NCI-H1930 (cell line): ENCODE measurements at regions not wholly inside any gene's neighbourhood (a gene's known extent, or its start where the extent isn't known, plus 50 kb on each side); places are given as distances from the start of the nearest gene placed in this dataset.
A peak's percentile ranks its signal among the peaks of the same experiment; 100 is the strongest.

Source experiments
- DNase-seq, 2 experiments: peaks; one replicate each; lab custom pipeline; 2025; lab: John Stamatoyannopoulos, UW

DNA sequence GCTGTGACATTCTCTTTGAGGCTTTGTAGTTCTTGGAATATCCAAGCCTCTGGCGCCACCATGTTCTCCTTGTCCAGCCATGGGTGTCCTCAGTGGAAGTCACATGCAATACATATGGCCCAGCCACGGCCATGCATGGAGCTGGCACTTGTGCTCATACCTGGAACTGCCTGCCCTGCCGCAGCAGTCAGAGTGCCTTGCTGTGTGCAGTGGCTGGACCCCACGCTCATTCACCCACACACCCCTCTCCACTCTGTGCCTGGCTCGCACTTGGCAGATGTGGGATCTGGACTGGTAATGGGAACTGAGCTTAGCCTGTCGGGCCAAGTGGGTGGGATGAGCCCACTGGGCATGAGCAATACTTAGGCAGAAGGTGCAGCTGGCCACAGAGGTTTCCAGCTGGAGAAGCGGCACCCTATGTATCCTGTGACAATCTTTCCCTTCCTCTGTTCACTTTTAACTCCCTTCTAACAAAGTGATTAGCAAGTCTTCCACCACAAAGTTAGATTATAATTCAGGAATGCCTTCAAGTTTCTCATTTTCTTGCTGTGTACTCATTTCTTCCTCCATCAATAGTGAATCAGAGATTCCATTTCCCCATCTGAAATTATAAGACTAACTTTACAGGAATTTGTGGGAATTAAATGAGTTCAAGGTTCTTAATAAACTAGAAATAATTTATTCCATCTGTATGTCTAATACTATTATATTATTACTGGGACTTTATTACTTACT, 351.6 kb upstream of the NCAM2 start:
- DNase-seq: no peak

DNA sequence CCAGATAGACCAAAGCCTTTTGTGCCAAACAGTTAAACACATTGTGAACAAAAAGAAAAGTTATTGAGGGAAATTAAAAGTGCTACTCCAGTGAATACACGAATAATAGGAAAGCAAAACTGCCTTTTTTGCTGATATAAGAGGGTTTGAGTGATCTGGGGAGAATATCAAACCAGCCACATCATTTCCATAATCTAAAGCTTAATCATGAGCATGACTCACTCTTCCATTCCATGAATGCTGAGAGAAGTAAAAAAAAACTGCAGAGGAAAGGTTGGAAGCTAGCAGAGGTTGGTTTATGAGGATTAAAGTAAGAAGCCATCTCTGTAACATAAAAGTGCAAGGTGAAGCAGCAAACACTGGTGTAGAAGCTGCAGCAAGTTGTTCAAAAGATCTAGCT, 350.6 kb upstream of the NCAM2 start:
- no peak for DNase-seq

DNA sequence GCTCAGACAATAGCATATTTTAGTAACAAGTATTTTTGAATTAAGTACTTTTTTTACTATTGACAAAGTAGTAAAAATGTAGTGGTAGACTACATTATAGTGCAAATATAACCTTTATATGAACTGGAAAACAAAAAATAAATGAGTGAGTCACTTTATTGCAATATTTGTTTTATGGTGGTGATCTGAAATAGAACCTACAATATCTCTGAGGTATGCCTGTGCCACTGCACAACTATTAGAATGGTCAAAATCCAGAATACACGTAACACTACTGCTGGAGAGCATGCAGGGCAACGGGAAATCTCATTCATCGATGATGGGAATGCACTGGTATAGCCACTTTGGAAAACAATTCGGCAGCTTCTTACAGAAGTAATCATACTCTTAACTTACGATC, 349.0 kb upstream of the NCAM2 start:
- DNase-seq: no peak

DNA sequence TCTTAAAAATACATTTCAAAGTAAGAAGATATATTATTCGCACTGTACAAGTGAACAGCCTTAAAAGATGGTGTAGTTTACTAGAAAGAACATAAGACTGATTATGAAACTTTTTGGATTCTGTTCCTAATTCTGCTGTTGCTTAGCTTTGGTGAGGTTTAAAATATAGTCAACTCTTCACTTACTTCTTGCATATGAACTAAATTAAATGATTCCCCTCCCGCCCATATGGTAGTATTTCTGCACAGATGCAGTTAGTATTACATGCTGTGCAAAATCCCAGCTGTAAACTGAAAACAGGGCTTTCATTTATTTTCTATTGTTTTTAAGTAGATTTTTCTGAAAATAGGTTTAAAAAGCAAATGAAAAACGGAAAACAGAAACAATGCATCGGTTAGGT, 345.4 kb upstream of the NCAM2 start:
- no peak for DNase-seq

DNA sequence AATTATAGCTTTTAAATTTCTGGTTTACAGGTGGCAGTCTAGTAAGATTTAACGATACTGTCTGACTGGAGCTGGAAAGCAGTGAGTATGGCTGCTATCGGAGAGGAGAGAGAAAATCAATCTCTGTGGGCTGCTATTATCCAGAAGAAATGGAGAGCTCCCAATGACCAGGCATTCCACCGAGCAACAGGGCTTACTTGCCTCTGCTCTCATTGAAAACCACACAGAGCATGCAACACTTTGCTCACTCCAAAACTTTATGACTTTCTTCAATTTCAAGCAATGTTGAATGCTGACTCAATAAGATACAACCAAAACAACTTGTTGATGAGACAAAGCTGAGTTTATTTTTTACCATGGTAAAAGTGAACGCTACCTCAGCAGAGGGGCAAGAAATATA, 337.0 kb upstream of the NCAM2 start:
- no peak for DNase-seq

DNA sequence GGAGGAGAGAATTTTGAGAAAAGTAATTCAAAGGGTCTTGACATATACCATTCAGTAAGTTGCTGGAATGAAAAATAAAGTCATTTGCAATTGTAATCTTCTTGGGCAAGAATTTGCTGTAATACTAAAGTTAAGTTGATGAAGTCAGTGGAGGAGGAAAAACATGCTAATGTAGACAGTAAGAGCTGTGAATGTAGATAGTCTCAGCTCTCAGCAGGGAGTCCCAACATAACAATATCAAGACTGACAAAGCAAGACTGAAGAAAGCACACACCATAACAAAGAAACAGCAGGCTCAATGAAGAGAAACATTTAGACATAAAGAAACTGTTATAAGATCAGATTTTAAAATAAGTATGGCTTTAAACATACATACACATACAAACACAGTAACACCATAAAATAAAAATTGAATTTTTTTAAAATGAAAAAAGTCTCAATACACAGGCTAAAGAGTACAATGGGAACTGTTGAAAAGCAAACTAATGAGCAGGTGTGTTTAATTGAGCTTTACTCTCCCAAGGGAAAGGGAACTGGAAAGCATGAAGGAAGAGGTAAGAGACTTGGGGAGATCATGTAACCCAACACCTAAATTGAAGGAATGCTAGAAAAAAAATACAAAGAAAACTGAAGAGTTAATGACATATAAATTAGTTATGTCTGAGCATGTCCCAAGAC, 336.3 kb upstream of the NCAM2 start:
- peak; percentile 32 to 44 for DNase-seq

DNA sequence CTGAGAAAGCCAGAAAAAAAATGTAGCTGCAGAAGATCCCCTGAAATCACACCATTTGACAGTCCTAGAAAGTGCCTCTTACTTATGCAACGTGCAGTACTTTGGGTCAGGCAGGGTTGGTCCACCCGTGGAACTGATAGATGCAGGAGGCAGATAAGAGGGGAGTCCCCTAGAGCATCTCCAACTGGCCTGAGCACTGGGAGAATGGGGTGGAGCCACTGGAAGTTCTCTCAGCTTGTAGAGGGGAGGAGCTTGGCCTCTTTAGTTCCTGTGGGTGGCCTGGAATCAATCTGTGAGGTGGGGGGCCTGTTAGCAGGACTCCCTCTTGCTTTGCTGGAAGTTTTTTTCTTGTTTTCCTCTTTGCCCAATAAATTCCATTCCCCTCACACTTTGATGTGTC, 335.7 kb upstream of the NCAM2 start:
- no peak for DNase-seq

DNA sequence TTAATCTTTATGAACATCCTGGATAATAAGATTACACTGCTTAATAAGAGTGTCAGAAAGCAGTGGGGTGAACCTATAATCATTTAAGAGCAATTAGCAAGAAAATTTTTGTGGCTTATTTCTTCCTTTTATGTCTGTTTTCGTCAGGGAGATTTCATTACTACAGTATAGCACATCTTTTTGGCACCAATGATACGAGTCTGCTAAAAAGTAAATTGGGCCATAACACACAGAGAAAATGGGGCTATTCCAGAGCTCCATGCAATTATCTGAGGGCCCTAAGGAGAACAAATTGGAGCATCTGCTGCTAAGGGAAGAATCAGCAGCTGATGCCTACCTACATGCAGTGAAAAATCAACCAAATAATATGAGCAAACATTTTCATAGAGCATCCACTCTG, 330.3 kb upstream of the NCAM2 start:
- no peak for DNase-seq

DNA sequence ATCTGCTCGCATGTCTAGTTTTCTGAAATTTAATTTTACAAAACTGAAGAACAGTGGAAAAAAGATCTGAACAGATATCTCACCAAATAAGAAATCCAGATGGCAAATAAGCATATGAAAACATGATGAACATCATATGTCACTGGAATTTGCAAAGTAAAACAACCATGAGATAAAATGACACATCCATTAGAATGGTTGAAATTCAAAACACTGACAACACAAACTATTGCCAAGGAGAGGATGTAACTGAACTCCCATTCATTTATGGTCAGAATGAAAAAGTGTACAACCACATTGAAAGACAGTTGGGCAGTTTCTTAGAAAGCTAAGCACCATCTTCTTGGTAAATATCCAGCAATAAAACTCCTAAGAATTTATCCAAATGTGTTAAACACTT, 312.7 kb upstream of the NCAM2 start:
- no peak for DNase-seq

DNA sequence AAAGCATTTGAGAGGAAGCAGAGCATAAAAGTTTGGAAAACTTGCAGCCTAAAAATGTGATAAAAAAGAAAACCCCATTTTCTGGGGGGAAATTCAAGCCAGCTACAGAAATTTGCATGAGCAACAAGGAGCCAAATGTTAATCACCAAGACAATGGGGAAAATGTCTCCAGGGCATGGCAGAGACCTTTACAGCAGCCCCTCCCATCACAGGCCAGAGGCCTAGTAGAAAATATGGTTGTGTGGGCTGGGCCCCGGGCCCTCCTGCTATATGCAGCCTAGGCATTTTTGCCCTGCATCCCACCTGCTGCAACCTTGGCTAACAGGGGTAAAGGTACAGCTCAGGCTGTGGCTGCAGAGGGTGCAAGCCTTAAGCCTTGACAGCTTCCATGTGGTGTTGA, 299.6 kb upstream of the NCAM2 start:
- DNase-seq: no peak

DNA sequence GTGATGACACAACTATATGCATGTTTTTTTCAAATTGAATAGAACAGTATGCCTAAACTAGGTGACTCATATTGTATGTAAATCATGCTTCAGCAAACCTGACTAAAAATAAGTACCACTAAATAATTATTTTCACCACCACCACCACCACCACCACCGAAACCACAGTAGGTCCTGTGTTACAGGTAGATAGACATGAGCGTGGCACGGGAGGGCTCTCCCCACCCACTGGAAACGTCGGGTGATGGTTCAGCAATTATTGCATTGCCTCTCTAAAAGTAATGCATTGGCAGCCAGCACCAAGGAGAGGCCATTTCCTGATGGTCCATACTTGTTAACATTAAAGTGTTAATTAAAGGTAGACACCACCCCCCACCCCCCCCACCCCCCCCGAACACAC, 297.0 kb upstream of the NCAM2 start:
- no peak for DNase-seq

DNA sequence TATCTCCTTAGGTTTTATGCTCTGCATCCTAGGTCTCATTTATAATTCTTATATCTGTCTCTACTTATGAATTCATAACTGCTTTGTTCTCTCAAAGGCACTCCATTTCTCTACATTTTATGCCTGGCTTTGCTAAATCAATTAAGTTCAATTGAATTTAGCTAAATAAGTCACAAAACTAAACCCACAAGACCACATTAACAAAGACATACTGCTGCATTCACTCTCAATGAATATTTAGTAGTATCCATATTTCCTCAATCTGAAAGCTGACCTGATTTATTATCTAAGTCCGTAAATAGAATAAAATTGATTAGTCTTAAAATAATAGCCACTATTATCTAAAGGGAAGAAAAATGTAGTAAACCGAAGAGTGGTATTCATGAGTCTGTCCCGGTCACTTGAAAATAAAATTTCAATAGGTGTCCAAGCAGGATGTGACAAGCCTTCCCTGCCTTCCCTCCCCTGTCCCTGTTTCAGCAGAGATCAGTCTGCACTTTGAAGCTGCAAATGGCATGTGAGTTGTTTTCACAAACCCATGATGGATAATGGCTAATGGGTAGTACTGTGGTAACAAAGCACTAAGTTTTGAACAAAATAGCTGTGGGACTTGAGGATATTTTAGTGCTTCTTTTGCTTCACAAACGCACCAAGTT, 295.0 kb upstream of the NCAM2 start:
- no peak for DNase-seq

DNA sequence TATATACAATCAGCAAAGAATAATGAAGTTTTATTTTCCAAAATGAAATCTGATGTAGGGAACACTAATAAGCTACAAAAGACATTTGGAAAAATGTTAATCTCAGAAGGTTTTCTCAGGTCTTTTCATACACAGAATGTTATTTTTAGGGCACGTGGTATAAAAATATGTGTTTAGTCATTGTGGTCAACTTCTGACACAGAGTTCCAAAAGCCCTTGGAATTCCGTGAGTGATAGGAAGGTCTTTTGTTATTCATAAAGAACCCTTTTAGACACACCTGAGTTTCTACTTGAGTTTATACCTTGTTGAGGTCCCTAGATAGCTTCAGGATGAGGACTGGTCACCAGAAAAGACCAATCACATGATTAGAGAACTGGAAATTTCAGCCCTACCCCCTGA, 277.6 kb upstream of the NCAM2 start:
- no peak for DNase-seq

DNA sequence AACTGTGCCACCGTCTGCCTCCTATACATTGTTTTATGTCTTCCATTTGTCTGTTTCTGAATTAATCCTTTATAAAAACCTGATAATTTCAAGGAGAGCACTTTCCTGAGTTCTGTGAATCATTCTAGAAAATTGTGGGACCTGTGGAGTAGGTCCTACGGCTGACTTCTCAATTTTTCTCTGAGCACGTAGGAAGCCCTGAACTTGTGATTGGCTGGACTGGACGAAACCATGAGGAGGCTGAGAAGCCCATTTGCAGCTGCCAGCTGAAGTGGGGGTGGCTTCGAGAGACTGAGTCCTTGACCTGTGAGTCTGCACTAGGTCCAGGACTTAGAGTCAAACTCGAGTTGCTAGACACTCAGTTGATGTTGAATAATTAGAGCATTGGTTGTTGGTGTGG, 277.1 kb upstream of the NCAM2 start:
- no peak for DNase-seq

DNA sequence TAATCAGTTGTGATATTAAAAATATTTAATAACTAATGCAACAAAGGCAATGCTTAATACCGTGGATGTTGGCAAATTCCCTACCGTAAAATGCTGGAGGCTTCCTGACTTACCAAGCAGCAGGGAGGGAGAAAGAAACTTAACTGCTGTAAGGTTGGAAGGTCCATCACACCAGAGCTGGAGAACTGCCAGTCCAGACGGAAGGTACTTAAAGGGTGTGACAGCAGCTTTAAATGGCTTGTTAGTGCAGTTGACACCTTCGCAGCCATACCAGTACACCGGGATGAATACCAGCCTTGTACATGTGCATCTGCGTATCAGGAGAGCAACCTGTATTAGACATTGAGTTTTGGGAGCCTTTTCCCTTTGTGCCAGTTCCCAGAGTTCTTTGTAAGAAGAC, 269.5 kb upstream of the NCAM2 start:
- no peak for DNase-seq

DNA sequence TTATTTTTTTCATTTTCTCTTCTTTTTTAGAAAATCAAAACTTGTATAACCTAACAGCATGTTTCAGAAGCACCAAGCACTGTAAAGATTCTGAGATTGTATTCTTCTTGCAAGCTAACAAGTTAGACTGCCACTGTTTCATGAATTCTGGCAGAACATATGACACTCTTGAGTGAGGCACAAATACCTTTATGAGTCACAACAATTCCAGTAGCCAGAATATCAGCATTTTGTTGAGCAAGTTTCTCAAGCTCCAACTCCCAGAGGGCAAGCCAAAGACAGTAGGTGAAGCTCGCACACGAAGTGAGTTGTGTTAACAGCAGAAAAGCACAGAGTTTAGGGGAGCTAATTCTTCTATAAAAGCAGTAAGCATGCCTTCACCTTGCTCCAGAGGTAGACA, 268.8 kb upstream of the NCAM2 start:
- DNase-seq: no peak

DNA sequence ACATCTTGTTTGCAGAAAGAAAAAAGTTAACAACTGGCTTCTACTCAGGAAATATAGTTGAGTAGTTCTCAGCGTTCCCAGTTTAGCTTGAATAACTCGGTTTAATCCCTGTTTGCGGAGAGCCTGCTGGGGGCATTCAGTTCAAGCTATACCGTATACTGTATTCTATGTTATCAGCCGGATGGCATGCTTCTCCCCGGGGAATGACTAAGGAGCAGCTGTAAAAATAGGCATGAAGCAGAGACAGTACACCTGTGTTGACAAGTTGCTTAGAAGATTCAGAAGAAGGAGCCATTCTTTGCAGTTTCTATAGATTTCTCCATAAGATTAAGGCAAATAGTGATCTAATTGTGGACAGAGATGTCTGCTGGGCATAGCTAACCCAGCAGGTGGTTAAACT, 267.8 kb upstream of the NCAM2 start:
- no peak for DNase-seq

DNA sequence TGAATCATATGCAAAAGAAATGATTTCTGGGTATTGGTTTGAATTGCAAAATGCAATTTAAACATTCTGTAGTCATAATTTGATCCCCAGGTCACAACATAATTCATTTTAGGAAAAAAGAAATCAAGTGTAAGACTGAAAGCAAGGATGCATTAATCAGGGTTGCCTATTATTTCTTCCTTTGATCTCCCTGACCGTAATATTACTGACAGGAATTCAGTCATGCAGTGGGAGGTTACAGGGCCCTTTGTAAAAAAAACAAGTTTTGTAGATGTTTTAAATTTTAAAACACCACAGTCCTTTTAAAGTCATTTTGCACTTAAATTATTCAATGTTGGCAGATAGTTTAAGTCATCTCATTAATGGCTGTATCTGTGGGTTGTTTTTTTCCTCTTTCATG, 263.0 kb upstream of the NCAM2 start:
- DNase-seq: no peak

DNA sequence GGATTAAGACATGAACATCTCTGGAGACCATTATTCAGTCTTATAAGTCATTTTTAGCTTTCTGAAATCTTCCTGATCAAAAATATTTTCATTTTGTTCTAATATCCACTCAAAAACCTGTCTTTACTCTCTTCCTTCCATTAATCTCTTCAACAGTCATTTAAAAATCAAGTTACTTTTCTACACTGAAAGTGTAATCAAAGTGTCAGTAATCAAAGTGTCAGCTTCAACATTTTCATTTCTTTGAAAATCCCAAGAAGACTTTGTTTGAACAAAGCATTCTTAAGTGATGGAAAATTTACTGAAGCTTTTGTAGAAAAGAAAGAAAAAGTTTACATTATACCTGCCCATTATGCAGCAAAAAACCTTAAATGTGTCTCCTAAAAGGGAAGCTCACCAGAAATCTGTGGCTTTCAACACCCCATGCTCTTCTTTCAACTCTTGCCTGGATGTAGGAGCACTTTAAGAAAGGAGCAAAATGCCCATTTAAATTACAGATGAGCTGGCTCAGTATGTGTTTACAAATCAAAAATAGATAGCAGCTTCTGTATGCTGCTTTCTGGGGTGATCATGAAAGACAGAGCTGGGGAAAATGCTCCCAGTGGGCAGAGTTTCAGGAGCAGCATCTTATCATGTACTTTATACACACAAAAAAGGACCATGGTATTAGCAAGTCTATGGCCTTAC, 260.8 kb upstream of the NCAM2 start:
- no peak for DNase-seq

DNA sequence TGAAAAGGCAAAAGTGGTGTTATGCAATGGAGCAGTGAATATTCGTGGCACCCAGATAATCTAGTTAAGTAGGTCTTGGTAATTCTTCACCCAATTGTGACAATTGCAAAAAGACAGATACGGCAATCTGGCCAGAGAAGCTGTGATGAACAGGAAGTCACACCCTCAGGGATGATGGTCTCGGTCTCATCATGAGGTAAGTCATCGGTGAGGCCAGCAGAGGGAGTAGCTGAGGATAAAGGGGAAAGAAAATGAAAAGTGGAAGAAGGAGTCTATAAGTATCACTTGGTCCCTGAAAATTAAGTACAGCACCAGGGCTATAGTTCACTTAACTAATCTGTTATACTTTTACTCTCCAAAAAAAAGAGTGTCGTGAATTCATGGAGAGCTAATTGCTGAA, 258.8 kb upstream of the NCAM2 start:
- DNase-seq: no peak

DNA sequence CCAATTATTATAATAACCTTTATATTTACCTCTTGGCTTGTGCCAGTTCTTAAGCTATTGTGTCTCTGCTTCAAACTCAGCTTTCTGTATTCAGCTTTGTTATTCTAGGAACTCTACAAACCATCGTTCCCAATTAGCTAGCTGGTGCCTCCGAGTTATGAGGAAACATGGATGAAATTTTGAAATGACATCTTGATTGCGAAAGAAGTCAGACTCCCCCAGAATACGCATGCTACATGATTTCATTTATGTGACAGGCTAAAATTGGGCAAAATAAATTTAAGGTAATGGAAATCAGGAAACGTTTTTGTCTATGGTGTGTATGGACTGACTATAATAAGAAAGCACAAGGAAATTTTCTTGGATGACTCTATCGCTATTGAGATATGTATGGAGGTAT, 256.8 kb upstream of the NCAM2 start:
- no peak for DNase-seq

DNA sequence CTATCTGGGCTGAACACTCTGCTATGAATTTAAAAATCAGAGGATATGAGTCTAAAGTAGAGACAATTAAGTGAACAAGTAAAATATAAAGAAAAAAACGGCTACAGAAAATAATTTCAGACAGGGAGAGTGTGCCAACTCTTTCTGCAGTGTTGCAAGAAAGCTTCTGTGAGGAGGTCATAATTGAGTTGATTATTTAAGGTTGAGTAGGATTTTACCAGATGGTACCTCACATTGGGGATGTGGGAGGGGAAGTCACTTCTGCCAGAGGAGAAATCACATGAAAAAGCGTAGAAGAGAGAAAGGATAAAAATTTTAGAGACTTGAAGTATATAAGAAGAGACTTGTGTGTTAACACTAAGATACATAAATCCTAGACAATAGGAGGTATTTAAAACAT, 238.0 kb upstream of the NCAM2 start:
- no peak for DNase-seq

DNA sequence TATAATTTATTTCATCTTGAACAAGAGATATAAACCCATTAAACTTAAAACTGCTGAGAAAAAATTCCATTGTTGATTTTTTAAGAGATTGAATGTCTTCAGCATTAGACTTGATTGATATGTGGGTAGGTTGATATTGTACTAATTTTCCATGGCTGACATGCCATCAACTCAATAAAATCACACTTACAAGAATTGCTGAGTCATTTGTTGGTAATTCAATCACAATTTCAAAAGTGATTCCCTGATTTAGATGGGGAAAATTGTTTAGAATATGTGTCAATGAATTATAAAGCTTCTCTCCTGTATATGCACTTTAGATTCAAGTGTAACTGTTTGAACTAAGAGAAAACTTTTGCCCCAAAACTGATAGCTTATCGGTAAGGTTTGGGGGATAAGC, 223.5 kb upstream of the NCAM2 start:
- no peak for DNase-seq
